Muscle layer of duodenum (tissue), 2 donors: ENCODE measurements at regions not wholly inside any gene's neighbourhood (a gene's known extent, or its start where the extent isn't known, plus 50 kb on each side); places are given as distances from the start of the nearest gene placed in this dataset.

Experiments
- H3K27ac ChIP-seq: one replicate; pipeline ENCODE4 v1.7.0; 2013; ENCODE audit warnings: mild to moderate bottlenecking, low read length
- H3K27me3 ChIP-seq: one replicate; pipeline ENCODE4 v1.7.0; 2013; ENCODE audit warnings: low read depth, mild to moderate bottlenecking, control low read depth, low read length
- H3K36me3 ChIP-seq, 2 donors: one replicate each; pipeline ENCODE4 v1.7.0; 2013; ENCODE audit warnings: low read length in 2 of 2, control low read depth in 1 of 2, mild to moderate bottlenecking in 1 of 2; ENCODE audit not compliant: insufficient read depth in 2 of 2, control insufficient read depth in 1 of 2
- H3K4me1 ChIP-seq, 2 donors: one replicate each; pipeline ENCODE4 v1.7.0; 2013; ENCODE audit warnings: low read length in 2 of 2, mild to moderate bottlenecking in 2 of 2, control low read depth in 1 of 2, moderate library complexity in 1 of 2; ENCODE audit not compliant: insufficient read depth in 2 of 2, control insufficient read depth in 1 of 2
- H3K4me3 ChIP-seq, 2 donors: one replicate each; pipeline ENCODE4 v1.7.0; 2013; ENCODE audit warnings: low read length in 2 of 2, low read depth in 1 of 2, mild to moderate bottlenecking in 1 of 2
- H3K9me3 ChIP-seq, 2 donors: one replicate each; pipeline ENCODE4 v1.7.0; 2013; ENCODE audit warnings: low read length in 2 of 2, control low read depth in 1 of 2, mild to moderate bottlenecking in 1 of 2; ENCODE audit not compliant: control insufficient read depth in 1 of 2
- donor health status: healthy.

DNA sequence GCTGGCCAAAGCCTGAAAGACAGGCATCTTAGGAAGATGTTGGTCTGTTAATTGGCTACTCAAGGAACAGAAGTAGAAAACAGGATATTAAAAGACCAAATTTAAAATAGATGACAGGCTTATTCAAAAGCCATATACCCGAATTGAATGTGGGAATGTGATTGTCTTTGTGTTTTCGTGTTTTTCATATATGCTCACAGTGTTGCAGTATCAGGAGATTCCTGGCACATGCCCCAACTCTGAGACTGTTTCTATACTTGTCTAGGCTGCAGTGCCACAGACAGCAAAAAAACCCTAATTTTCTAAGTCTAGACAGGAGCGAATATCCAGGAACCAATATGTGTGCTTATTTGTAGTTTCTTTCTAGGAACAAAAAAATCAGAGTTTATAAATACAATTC, 57.4 kb upstream of the KRR1 start:
- Histone ChIP-seq H3K27ac (no peak overlapping the region), H3K36me3 (no peaks in the 10 kb centered on the region), H3K4me1 (peaks cover 0 to 4% of the 10 kb centered on the region in 2 donors), H3K27me3 (no peaks in the 10 kb centered on the region), H3K9me3 (no peaks in the 10 kb centered on the region), H3K4me3 (no peak overlapping the region)

GRCh38 chr12:75568393-75568792, 57.0 kb upstream of the KRR1 start:
- Histone ChIP-seq H3K9me3 (no peaks in the 10 kb centered on the region), H3K27ac (no peak overlapping the region), H3K4me3 (no peak overlapping the region), H3K4me1 (peaks cover 0 to 4% of the 10 kb centered on the region in 2 donors), H3K36me3 (no peaks in the 10 kb centered on the region), H3K27me3 (no peaks in the 10 kb centered on the region)

DNA sequence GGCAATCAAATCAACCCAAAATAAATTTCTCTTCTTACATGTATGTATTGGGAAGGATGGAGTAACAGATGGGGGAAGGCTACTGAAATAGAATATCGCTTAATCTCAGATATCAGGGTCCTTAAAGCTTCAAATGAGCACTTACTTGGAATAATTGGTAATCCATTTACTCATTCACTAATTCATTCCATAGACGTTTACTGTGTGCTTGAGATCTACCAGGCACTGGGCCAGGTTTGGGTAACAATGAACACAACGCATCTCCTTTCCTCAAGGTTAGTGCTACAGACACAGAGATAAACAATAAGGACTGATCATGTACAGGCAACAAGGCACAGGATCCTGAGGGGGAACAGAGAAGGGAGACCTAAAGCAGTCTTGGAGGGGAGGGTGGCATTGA, 54.4 kb upstream of the KRR1 start:
- Histone ChIP-seq H3K4me1 (peaks cover 0 to 4% of the 10 kb centered on the region in 2 donors), H3K4me3 (no peak overlapping the region), H3K27ac (no peak overlapping the region), H3K27me3 (no peaks in the 10 kb centered on the region), H3K36me3 (no peaks in the 10 kb centered on the region), H3K9me3 (no peaks in the 10 kb centered on the region)

DNA sequence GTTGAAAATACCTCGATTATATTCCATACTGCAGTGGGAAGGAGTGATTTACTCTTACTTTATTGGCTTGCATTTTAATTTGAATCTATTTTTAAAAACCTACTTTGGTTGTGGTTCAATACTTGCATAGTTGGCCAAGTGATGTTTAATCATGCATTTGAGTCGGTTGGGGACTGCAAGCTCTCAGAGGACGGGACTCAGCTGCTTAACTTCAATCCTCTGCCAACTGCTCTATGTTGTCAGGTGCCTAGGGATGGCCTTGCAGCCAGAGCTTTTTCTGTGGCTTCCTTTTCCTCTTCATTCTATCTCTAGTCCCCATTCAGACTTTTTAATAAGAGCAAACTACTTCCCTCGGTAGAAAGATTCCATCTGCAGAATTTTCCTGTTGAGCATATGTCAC, 53.4 kb upstream of the KRR1 start:
- H3K4me3 ChIP-seq, result no peak overlapping the region

GRCh38 chr12:75564398-75564797, 53.0 kb upstream of the KRR1 start:
- no peaks in the 10 kb centered on the region for H3K36me3 ChIP-seq
- H3K27me3 ChIP-seq, result no peaks in the 10 kb centered on the region
- peaks cover 0 to 4% of the 10 kb centered on the region in 2 donors for H3K4me1 ChIP-seq
- H3K9me3 ChIP-seq, result no peaks in the 10 kb centered on the region
- no peak overlapping the region for H3K4me3 ChIP-seq
- no peak overlapping the region for H3K27ac ChIP-seq

More for the DNA sequence above, 53.4 kb upstream of the KRR1 start:
- no peaks in the 10 kb centered on the region for H3K27me3 ChIP-seq
- H3K27ac ChIP-seq, result no peak overlapping the region
- H3K4me1 ChIP-seq, result peaks cover 0 to 4% of the 10 kb centered on the region in 2 donors
- no peaks in the 10 kb centered on the region for H3K36me3 ChIP-seq
- H3K9me3 ChIP-seq, result no peaks in the 10 kb centered on the region

DNA sequence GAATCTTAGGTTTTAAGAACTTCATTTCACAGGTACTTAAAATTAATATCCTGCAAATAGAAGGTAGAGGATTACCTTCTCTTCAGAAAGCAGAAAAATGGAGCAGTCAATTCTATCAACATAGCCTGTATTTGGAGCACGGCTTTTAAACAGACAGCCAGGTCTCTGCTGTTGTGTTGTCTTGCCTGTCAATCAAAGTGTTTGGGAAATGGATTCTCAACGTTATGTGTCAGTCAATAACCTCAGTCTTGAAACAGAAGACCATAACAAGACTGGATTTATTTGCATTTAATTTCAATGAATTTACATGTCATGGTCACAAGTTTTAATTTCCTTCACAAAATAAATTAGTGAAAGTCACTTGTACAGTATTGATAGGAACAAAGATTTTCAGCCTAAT, 51.9 kb upstream of the KRR1 start:
- no peaks in the 10 kb centered on the region for H3K36me3 ChIP-seq
- no peak overlapping the region for H3K4me3 ChIP-seq
- H3K27me3 ChIP-seq, result no peaks in the 10 kb centered on the region
- peaks cover 0 to 4% of the 10 kb centered on the region in 2 donors for H3K4me1 ChIP-seq
- H3K27ac ChIP-seq, result no peak overlapping the region
- no peaks in the 10 kb centered on the region for H3K9me3 ChIP-seq

- H3K36me3 ChIP-seq, result no peaks in the 10 kb centered on the region
- no peak overlapping the region for H3K4me3 ChIP-seq
- H3K27me3 ChIP-seq, result no peaks in the 10 kb centered on the region
- H3K27ac ChIP-seq, result no peak overlapping the region
- no peaks in the 10 kb centered on the region for H3K9me3 ChIP-seq
- peaks cover 0 to 4% of the 10 kb centered on the region in 2 donors for H3K4me1 ChIP-seq
These were observed 50.5 kb upstream of the KRR1 start for GRCh38 chr12:75561921-75562320.
